A204.1 (cell line): ENCODE measurements at regions not wholly inside any gene's neighbourhood (a gene's known extent, or its start where the extent isn't known, plus 50 kb on each side); places are given as distances from the start of the nearest gene placed in this dataset.

Experiments used
- FAIRE-seq: peaks from 2 replicates; lab custom pipeline; 2012; peaks lifted over from hg19 to GRCh38; lab: Jason Lieb, UNC

- no peak for FAIRE-seq
Measured at GRCh38 chr4:54915276-54915675, 210.1 kb downstream of the KDR start.

DNA sequence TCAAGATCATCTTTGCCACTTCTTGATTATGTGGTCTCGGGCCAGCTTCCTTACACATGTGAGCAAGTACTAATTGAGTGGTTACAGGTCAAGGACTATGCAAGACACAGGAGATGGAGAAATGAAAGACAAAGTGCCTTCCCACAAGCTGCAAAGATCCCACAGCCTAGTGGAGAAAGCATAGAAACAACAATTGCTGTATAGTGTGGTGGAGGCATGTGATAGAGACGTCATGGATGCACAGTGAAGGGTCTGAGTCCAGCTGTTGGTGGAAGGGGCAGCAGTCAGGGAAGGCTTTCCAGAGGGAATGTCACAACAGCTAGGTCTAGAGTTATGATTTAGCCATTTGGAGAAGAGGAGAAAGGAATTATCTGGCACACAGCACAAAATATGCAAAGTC lies 210.6 kb downstream of the KDR start:
- no peak for FAIRE-seq

DNA sequence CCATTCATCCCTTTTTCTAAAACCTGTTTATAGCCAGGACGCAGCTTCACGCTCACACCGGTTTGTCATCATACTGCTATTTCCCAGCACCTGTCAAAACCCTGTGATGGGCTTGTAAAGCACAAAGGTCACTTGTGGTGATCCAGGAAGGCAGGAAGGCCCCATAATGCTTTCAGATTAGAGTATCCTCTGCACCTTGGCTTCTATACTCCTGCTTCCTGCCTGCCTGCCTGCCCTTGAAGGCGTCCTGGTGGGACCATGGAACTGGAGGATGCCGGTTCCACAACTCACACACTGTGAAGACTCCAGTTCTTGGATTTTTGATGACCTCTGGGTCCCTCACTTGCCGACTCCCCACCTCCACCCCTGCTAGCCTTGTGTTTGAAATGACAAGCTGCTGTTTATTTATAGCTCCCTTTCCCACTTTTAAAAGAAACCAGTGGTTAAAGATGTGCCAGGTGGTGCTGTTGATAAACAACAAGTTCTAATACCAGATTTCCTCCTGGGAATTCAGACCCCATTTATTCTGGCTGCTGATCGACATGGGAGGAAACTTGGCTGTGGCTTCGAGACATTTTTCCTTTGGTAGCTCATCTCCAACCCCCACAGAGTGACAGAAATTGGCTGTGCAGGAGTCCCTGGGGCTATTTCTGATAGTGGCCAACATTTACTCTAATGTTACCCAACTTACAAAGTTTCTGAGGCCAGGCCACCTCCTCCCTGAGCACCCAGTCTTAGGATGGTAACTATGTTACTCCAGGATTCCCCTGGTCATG lies 211.5 kb downstream of the KDR start:
- no peak for FAIRE-seq

GRCh38 chr4:54912155-54912554 lies 213.2 kb downstream of the KDR start:
- FAIRE-seq, result no peak

DNA sequence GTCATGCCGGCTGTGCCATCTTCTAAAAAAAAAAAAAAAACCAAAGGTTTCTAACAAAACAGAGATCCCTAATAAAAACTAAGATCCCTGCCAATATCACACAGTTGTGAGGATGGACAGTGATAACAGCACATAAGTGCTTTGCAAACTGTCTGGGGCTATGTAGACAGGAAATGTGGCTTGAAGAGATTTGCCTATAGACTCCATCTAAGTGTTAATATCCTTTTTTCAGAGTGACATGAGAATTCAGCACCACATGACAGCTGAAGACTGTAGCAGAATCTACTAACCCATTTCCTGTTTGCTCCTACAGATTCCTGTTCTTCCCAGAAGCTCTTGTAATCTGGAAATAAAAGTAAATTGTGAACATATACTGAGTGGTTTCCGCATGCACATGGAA lies 215.4 kb downstream of the KDR start:
- FAIRE-seq, result no peak

DNA sequence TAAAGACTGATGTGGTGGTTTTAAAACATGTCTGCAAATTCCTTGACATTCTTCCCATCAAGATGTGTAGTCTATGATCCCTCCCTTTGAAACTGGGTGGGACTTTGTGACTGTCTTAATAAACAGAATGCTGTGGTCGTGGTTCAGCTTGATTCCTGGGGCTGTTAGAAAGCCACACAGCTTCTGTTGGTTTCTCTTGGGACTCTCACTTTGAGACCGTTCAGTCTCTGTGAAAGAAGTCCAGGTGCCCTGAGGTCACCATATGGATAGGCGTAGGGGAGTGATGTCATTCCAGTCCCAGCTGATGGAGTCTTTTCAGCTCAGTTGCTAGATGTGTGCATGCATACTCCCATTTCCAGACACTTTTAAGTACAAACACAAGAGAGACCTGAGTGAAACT lies 216.6 kb downstream of the KDR start:
- FAIRE-seq, result no peak

- no peak for FAIRE-seq
Measured at GRCh38 chr4:54904953-54905352, 220.4 kb downstream of the KDR start.

DNA sequence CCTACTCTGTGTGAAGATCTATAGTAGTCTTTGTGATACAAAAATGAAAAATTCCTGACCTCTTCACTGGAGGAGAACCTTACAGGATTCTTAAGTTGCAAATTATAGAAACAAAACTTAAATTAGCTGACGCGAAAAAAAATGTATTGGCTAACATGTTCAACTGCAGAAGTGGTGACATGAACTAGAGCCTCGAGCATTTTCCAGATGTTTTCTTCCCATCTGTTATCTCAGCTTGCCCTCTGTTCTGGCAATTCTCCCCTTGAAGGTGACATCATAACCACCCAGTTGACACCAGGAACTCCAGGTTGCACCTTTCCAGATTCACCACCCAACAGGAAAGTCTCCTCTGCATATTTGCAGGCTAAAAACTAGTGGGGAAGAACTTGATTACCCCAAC lies 222.4 kb downstream of the KDR start:
- FAIRE-seq, result no peak

- no peak for FAIRE-seq
Measured at GRCh38 chr4:54902271-54902670, 223.1 kb downstream of the KDR start.

DNA sequence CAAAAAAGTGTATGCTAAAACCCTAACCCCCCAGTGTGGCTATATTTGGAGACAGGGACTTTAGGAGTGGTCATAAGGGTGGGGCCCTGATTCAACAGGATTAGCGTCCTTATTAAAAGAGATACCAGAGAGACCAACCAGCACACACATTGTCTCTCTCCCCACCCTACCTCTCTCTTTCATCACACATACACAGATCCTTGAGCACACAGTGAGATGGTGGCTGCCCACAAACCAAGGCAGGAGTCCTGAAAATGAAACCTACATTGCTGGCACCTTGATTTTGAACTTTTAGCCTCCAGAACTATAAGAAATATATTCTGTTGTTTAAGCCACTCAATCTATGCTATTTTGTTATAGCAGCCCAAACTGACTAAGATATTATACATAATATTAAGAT lies 224.2 kb downstream of the KDR start:
- FAIRE-seq, result no peak

DNA sequence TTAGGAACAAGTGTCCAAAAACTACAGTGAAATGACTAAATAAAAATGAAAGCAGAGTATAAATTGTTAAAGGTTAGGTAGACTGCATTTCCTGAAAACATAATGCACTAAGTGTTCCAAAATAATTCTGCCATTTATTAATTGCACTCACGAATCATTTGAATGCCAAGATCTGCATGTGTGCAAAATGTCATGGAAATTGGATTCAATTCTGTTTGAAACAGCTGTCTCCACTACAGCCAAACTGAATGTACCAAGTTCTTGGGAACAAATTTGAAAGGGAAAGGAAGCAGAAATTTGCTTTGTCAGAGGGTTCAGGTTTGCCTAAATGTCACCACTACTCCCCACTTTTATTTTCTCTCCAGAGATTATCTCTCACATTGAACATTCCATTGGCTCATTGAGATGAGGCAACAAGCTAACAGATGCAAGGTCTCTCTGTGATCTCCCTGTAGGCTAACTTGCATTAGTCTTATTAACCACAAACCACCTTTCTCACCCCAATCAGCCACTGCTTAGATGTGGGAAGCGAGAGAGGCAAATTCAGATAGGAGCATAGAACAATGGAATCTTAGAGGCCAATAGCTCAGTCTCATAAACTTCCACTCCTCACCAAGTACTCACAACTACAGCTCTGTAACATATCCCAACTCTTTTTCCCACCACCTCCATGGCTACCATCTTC lies 226.6 kb downstream of the KDR start:
- no peak for FAIRE-seq

GRCh38 chr4:54898056-54898562 lies 227.3 kb downstream of the KDR start:
- FAIRE-seq, result no peak

GRCh38 chr4:54897590-54897989 lies 227.8 kb downstream of the KDR start:
- FAIRE-seq, result no peak

DNA sequence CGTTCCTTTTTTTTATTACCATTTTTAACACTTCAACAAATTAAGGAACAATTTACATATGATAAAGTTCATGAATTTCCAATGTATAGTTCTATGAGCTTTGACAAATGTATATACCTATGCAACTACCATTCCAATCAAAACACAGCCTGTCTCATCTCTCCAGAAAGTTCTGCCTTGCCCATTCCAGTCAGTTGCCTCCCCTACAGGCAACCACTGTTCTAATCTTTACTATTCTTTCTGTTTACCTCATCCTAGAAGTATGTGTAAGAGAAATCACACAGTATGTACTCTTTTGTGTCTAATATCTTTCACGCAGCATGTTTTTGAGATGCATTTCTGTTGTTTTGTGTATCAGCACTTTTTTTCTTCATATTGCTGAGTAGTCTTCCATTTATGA lies 224.9 kb downstream of the KIT start:
- no peak for FAIRE-seq

DNA sequence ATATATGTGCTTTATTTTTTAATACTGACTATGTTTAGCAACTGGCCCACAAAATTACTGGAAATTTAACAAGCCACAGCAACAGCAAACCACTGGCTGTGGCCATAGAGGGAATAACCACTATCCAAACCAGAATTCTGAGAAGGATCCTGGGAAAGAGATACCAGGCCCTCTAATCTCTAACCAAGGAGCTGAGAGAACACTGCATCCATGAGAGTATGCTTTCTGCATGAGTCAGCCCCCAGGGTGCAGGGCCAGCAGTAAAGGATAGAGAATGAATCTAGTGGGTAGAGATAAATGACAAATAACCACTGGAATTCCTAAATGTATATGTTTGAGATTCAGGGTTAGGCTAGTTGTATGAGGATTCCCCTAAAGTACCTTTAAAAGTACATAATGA lies 221.8 kb downstream of the KIT start:
- no peak for FAIRE-seq

GRCh38 chr4:54877006-54877405 lies 219.2 kb downstream of the KIT start:
- no peak for FAIRE-seq

- no peak for FAIRE-seq
Measured at GRCh38 chr4:54872261-54872660, 214.5 kb downstream of the KIT start.

GRCh38 chr4:54863571-54864255 lies 206.0 kb downstream of the KIT start:
- FAIRE-seq, result no peak

DNA sequence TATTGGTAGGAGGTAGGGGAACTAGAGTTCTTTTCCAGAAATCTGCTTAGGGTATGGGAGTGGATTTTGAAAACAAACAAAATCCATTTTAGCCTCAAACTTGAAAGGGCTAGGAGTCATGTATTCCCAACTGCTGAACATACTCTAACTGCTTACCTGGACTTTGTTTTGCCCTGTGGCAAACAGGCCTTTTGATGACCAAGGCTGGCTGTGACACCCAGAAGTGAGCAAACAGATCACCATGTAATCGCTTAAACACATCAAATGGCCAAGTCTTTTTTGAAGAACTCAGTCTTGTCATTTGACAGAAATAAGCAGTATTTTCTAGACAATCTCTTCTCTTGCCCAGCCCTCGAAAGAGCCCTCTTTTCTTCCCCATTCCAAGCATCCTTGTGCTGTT lies 203.4 kb downstream of the KIT start:
- FAIRE-seq, result no peak

DNA sequence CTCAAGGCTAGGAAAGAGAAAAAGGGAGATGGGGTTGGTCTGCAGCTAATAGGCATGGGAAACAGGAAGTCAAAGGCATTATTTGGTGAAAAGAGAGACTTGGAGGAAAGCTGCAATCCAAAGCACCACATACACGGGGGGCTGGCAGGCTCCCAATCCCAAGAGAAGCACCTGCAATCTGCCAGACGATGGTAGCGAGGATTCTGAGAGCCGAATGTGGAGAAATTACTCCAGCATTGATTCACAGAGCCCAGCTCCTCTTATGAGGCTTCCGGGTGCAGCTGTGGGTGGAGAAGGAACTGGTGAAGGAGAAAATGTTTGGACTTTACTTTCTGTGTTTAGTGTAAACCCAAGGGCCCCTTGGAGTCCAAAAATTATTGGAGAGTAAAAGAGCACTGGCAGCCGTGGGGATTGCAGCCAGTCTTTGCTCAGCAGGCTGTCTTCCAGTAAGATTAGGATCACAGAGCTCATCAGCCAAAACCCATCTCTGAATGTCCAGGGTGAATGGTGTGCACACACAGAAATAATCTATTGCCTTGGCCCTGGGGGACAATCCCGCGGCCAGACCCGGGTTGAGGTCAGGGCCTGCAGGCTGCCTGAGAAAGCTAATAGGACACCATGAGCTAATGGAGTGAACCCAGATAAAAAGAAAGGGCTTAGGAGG lies 197.6 kb downstream of the KIT start:
- FAIRE-seq, result no peak

- FAIRE-seq, result no peak
Measured at GRCh38 chr4:54852602-54853001, 194.8 kb downstream of the KIT start.

DNA sequence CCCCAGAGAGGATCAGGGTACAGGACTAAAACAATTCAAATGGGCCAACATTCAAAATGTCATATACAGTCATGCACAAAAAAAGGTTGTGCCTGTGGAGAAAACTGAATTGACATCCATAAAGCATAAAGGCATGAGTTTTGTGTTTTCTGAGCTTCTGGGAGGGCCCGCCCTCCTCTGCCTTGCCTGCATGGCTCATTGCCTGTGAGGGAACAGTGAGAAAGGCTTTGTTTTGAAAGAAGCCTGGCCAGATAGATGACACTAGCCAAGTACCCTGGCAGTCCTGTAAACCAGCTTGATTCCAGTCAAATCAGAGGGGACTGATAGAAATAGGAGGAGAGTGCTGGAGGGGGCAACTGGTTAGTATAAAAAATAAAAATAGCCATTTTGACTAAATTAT lies 194.3 kb downstream of the KIT start:
- FAIRE-seq, result no peak

GRCh38 chr4:54844911-54845310 lies 187.2 kb downstream of the KIT start:
- FAIRE-seq, result no peak
